ENCODE measurements at regions not wholly inside any gene's neighbourhood (a gene's known extent, or its start where the extent isn't known, plus 50 kb on each side); places are given as distances from the start of the nearest gene placed in this dataset.

- H3K4me3 ChIP-seq (ENCODE audit: low read depth, low read length), result no peak overlapping the region
- TF ChIP-seq CTCF (IDR thresholded peaks at IDR 0.05; ENCODE audit: insufficient read depth, low read depth, low read length), result peak; percentile 24
- no peak for DNase-seq (ENCODE audit: low read depth)
These were observed 455.7 kb upstream of the TLE4 start for GRCh38 chr9:79116041-79116440.

GRCh38 chr9:79116709-79117108 is 455.1 kb upstream of the TLE4 start:
- TF ChIP-seq CTCF (IDR thresholded peaks at IDR 0.05; ENCODE audit: insufficient read depth, low read depth, low read length), result no peak

DNA sequence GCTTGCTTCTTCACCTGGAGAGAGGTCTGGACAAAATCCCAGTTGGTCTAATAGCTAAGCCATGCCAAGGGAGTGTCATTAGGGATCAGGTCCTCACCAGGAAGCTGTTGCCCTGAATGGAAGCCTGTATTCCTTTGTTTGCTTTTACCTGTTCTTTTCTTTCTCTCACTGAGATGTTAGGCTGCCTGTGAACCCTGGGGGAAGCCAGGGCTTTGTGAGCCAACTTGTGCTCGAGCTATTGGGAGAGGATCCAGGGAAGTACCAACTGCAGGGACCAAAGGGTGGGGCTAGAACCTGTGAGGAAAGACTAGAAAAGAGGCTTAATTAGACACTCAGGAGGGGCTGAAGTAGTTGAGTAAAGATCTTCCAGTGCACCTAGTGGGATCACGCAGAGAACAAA is 451.2 kb upstream of the TLE4 start:
- no peak for TF ChIP-seq CTCF (IDR thresholded peaks at IDR 0.05; ENCODE audit: insufficient read depth, low read depth, low read length)
- DNase-seq (ENCODE audit: low read depth), result no peak
- no peak overlapping the region for H3K4me3 ChIP-seq (ENCODE audit: low read depth, low read length)

More at GRCh38 chr9:79116709-79117108, 455.1 kb upstream of the TLE4 start:
- H3K4me3 ChIP-seq (ENCODE audit: low read depth, low read length), result no peak overlapping the region
- no peak for DNase-seq (ENCODE audit: low read depth)

DNA sequence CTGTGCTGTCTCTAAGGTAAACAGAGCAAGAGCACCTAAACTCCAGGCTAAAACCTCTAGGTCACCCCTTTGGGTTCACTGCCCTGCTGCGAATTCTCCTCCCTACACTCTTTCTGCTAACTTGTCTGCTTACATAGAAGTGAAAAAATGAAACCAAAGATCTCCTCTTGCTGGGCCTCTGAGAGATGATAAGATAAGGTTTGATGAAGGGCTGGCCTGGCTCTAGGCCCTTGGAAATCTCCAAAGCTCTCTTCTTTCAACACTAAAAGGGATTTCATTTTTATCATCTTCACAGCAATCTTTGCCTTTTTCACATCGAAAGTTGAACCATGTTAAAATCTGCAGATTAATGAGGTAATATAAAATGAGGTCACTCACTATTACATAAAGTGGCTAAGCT is 450.8 kb upstream of the TLE4 start:
- no peak overlapping the region for H3K4me3 ChIP-seq (ENCODE audit: low read depth, low read length)
- TF ChIP-seq CTCF (IDR thresholded peaks at IDR 0.05; ENCODE audit: insufficient read depth, low read depth, low read length), result no peak
- DNase-seq (ENCODE audit: low read depth), result peak; percentile 20

DNA sequence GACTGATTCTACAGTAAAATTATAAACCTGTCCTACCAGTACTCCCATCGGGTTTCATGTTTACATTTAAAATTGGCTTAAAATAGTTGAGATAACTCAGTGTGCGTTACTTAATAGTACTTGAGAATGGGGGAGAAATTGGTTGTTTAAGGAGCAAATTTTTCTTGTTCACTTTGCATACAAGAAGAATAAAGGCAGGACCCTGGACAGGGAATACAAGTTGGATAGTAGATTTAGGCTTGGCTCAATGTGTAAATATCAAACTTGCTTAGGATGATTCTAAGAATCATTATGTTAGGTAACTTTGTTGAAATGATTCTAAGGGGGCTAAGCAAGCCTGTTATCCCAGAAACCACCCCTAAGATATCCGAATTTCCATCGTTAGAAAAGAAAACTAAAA is 448.4 kb upstream of the TLE4 start:
- TF ChIP-seq CTCF (IDR thresholded peaks at IDR 0.05; ENCODE audit: insufficient read depth, low read depth, low read length), result no peak

GRCh38 chr9:79127661-79128060 is 444.1 kb upstream of the TLE4 start:
- no peak overlapping the region for H3K4me3 ChIP-seq (ENCODE audit: low read depth, low read length)
- TF ChIP-seq CTCF (IDR thresholded peaks at IDR 0.05; ENCODE audit: insufficient read depth, low read depth, low read length), result no peak
- no peak for DNase-seq (ENCODE audit: low read depth)

More for the DNA sequence above, 448.4 kb upstream of the TLE4 start:
- peak; percentile 23 for DNase-seq (ENCODE audit: low read depth)
- no peak overlapping the region for H3K4me3 ChIP-seq (ENCODE audit: low read depth, low read length)

DNA sequence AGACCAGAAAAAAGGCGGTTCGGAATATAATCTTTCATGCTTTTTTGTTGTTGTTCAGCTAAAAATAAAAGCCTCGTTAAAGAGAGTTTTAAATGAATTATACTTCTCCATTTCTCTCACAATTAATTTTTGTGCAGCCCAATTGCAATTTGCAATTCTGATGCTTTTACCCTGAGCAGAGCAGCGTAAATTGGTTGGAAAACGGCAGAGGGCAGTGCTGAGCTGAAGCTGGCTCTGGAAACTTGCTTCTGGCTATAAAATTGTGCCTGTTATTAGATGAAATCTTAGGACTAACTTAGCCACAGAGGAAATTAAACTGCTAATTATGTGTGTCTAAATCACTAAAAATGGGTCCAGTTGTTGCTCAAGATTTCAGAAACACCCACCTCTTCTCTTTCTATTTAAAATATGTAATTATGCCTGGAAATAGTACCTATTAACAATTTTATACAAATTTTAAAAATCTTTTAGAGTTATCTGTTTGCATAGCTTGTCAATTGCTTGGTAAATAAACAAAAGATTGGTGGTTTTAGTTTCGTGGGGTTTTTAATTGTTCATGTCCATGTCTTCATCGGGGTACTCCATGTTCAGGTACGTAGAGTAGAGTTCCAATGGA is 441.8 kb upstream of the TLE4 start:
- peak; percentile 91 for TF ChIP-seq CTCF (IDR thresholded peaks at IDR 0.05; ENCODE audit: insufficient read depth, low read depth, low read length)
- H3K4me3 ChIP-seq (ENCODE audit: low read depth, low read length), result no peak overlapping the region
- DNase-seq (ENCODE audit: low read depth), result peak; percentile 65

Measured in fibroblast of villous mesenchyme (primary cell).